GM19035 (cell line): ENCODE measurements at regions not wholly inside any gene's neighbourhood (a gene's known extent, or its start where the extent isn't known, plus 50 kb on each side); places are given as distances from the start of the nearest gene placed in this dataset.

Experiments
- ATAC-seq: cut with Tn5 transposase; IDR thresholded peaks from one replicate; pipeline ENCODE4 v1.9.1; 2021; ENCODE audit not compliant: unreplicated experiment

GRCh38 chr5:38032149-38032548 is 192.3 kb upstream of the GDNF start:
- no peak for ATAC-seq

GRCh38 chr5:38031304-38031703 is 191.5 kb upstream of the GDNF start:
- no peak for ATAC-seq

DNA sequence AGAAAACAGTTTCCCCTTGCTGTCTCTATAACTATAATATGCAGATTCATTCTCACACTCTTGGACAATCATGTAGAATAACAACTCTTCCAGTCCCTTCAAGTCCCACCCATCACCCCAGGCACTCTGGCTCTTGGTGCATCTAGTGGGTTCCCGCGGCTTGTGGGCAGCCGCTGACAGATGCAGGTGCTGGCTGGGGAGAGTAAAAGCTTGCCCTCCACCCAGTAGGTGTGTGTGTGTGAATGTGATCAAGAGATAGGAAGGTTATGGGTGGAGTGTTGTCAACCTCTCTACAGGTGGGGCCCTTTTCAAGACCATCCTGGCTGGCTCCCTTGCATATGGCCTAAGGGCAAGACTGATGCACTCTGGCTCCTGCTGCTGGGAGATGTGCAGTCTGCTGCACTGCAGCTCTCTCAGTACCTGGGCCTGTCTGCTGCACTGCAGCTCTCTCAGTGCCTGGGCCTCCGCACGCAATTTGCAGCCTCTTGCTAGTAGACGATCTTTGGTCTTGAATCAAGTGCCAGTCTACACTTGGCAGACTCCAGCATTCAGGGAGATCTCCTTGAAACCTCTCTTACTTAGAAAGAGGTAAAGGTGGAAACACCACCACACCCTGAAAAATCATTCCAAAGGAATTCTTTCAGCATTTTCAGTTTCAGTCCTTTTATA is 189.7 kb upstream of the GDNF start:
- no peak for ATAC-seq

- no peak for ATAC-seq
Observed at GRCh38 chr5:38023799-38024198, 184.0 kb upstream of the GDNF start.

DNA sequence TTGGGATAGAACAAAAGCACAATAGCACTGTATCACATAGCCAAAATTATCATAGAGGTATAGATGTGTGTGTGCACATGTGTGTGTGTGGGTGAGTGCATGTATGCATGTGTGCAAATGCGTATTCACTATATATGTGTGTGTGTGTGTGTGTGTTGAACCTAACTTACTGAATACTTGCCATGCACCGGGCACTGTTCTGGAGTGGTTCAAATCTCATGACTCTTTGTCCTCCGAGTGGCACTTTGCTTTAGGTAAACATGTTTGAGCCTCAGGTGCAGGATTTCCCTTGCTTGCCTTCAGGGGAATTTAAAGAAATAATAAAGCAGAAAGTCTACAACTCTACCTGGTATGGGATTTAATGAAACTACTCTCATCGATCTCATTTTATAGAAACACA is 183.5 kb upstream of the GDNF start:
- no peak for ATAC-seq

GRCh38 chr5:38022631-38023030 is 182.8 kb upstream of the GDNF start:
- no peak for ATAC-seq

- no peak for ATAC-seq
Observed at GRCh38 chr5:38018016-38018415, 178.2 kb upstream of the GDNF start.

DNA sequence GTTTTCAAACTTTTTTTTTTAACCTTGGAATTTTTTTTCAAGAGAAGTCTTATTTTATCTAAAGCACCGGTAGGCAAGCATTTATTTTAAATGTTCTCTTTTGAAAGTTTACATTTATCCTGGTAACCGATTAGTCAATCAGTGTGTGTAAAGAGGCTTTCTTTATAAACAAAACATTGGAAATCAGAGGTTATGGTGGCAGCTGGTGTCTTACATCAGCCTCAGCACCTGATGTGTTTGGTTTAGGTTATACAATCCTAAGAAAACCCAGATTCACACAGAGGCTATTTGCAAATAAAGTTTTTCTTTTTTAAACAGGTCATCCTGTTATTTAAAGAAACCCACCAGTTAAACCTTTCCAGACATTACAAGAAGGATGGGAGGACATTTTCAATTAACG is 173.3 kb upstream of the GDNF start:
- no peak for ATAC-seq

DNA sequence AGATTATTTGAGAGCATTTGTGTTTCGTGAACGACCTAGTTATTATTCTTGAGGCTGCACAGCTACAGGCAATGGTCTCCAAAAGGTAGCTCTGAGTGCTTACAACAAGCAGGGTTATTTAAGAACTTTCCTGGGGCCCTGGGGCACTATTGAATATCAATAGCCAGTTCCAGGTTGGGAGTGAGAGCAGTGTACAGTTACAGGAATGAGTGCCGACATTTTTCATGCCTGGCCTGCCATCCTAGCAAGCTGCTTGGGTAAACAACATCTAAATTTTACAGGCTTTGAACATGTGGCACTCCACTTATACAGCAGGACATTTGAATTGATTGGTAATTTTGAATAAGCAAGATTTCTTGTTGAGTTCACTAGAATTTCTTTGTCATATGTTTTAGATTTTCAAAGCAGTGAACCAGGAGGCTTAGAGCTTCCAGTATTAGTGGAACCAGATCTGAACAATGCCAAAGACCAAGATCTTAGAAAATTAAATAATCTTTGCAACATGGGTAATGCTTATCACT is 171.9 kb upstream of the GDNF start:
- no peak for ATAC-seq

GRCh38 chr5:38009749-38010358 is 170.0 kb upstream of the GDNF start:
- ATAC-seq: no peak

- ATAC-seq: no peak
Observed at GRCh38 chr5:38008198-38008597, 168.4 kb upstream of the GDNF start.

GRCh38 chr5:37999593-37999992 is 159.8 kb upstream of the GDNF start:
- no peak for ATAC-seq

DNA sequence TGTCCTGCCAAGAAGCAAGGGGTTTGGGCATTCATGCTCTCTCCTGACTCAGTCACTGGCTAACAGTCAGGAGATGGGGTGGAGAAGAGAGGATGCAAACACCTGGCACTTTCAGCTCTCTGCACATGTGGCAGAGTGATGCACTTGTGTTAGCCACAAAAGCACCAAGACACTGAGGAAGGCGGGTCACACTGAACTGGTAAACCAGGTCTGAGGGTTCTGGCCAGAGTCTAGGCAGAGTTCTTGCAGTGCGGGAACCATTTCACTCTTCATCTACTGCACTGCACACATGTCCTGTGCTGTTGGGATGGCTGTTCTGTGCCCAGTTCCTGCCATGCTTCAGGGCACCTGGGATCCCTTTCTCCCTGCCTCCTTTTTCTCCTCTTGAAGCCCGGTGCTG is 157.1 kb upstream of the GDNF start:
- no peak for ATAC-seq

DNA sequence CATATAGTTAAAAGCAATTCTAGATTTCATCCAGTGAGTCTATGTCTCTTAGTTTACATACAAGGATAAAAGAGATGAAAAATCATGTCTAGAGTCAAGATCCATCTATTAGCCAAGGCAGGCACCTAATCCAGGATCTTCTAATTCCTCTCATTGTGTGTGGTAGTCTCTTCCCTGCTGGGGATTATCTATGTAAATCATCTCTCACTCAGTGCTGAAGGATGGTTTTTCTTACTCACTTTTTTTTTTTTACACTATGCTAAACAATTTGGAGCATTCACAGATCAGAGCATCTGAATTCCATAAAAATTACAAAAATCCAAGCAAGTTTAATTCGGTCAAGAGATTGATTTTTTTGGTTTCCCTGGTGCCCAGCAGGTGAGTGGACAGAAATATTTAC is 154.9 kb upstream of the GDNF start:
- ATAC-seq: no peak

GRCh38 chr5:37991301-37992299 is 151.8 kb upstream of the GDNF start:
- no peak for ATAC-seq

GRCh38 chr5:37989884-37990283 is 150.0 kb upstream of the GDNF start:
- ATAC-seq: no peak

- no peak for ATAC-seq
Observed at GRCh38 chr5:37988454-37989046, 148.7 kb upstream of the GDNF start.

- ATAC-seq: no peak
Observed at GRCh38 chr5:37984300-37984699, 144.5 kb upstream of the GDNF start.

DNA sequence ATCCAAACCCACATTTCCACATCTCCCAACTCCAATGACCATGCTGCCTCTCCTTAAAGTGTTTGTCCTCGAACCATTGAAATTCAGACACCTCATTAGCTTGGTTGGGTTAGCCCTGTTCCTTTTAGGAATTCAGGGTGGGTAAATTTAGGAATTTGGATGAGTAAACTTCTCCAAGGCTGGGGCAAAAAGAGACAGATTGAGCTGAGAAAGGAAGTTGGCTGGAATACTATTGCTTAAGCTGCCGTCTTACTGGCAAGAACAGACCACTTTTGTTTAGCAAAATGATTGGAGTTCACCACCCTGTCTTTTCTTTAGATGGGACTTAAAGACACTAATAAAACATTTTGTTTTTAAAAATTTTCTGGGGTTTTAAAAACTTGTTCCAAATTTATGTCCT is 143.6 kb upstream of the GDNF start:
- no peak for ATAC-seq

- ATAC-seq: no peak
Observed at GRCh38 chr5:37979559-37979958, 139.7 kb upstream of the GDNF start.

- ATAC-seq: no peak
Observed at GRCh38 chr5:37975531-37975930, 135.7 kb upstream of the GDNF start.
